ENCODE measurements at regions not wholly inside any gene's neighbourhood (a gene's known extent, or its start where the extent isn't known, plus 50 kb on each side); places are given as distances from the start of the nearest gene placed in this dataset.

- TF ChIP-seq NRF1 (conservative IDR thresholded peaks at IDR 0.05; ENCODE audit: low read depth, low read length) (no peak), TAF1 (IDR thresholded peaks at IDR 0.05; ENCODE audit: borderline replicate concordance, low read depth, low read length) (no peak), GABPA (IDR thresholded peaks at IDR 0.05; ENCODE audit: low read depth) (no peak), CEBPZ (IDR thresholded peaks at IDR 0.05; ENCODE audit: low read depth, low read length) (no peak), RB1 (IDR thresholded peaks at IDR 0.05; ENCODE audit: borderline replicate concordance) (no peak), CTCF (IDR thresholded peaks at IDR 0.05 in 2 of 3, conservative IDR thresholded peaks at IDR 0.05 in 1 of 3; ENCODE audit: control insufficient read depth in 2 of 3, extremely low read depth in 1 of 3, insufficient read depth in 1 of 3, low read depth in 3 of 3, low read length in 3 of 3) (no peak), POLR2A (IDR thresholded peaks at IDR 0.05; ENCODE audit: low read depth, low read length) (no peak)
These were observed 648.4 kb downstream of the ETS1 start for GRCh38 chr11:127939000-127939399.

Data from GM12878 (cell line).